Motor neuron (in vitro differentiated cells): ENCODE measurements at regions not wholly inside any gene's neighbourhood (a gene's known extent, or its start where the extent isn't known, plus 50 kb on each side); places are given as distances from the start of the nearest gene placed in this dataset.

ENCODE experiments used
- ATAC-seq, 8 experiments: fragments of 200-7000 bp; cut with Tn5 transposase; replicated peaks in 6 of 8; 2 replicates each; pipeline ENCODE4 v1.8.0; 2021; ENCODE audit warnings: mild to moderate bottlenecking in 8 of 8, moderate library complexity in 8 of 8
- H3K27ac ChIP-seq, 2 donors: fragments of 250-450 bp; sonication (Bioruptor Pico); 2 replicates each; pipeline ENCODE4 v1.9.0; 2021; ENCODE audit warnings: antibody characterized with exemption in 2 of 2, mild to moderate bottlenecking in 2 of 2, moderate library complexity in 1 of 2
- H3K4me1 ChIP-seq, 2 donors: fragments of 250-450 bp; sonication (Bioruptor Pico); replicated peaks in 1 of 2; 2 replicates each; pipeline ENCODE4 v1.6.1; 2021; ENCODE audit warnings: antibody characterized with exemption in 2 of 2, mild to moderate bottlenecking in 2 of 2, moderate library complexity in 1 of 2
- H3K4me3 ChIP-seq, 5 donors: fragments of 250-450 bp; sonication (Bioruptor Pico); 2 replicates each; pipeline ENCODE4 v1.9.0; 2021; ENCODE audit warnings: antibody characterized with exemption in 5 of 5, mild to moderate bottlenecking in 5 of 5, moderate library complexity in 4 of 5
- WGBS, 10 experiments: fragments of 450-650 bp; shearing (Covaris generic); methylation state at CpG; one replicate each; pipeline ENCODE4 v1.0.0; 2022; 5-methylcytosine and 5-hydroxymethylcytosine counted together
- in situ Hi-C, 9 experiments: fragments of 400-800 bp; cut with MboI; loops; one replicate each; pipeline ENCODE4 v1.15.0; 2021; ENCODE audit warnings: low sequenced_read_pairs in 9 of 9, low pct_unique_long_range_greater_than_20kb in 2 of 9; ENCODE audit not compliant: unreplicated experiment in 9 of 9

- no peaks in the 10 kb centered on the region for H3K4me1 ChIP-seq
- no peak overlapping the region for H3K27ac ChIP-seq
- H3K4me3 ChIP-seq, result no peak overlapping the region
- in situ Hi-C loops, result no loop called here
- ATAC-seq, result no peak
These were observed 107.3 kb upstream of the STT3B start for GRCh38 chr3:31425401-31425800.

- no peak for ATAC-seq
- no peak overlapping the region for H3K4me3 ChIP-seq
- in situ Hi-C loops, result no loop called here
- no peaks in the 10 kb centered on the region for H3K4me1 ChIP-seq
- H3K27ac ChIP-seq, result no peak overlapping the region
- 64 to 100% (median 100%) methylated on average over 1 of the region's 1 CpG for WGBS, 10 experiments
These were observed 105.1 kb upstream of the STT3B start for GRCh38 chr3:31427623-31428022.

- Histone ChIP-seq H3K27ac (no peak overlapping the region), H3K4me1 (no peaks in the 10 kb centered on the region), H3K4me3 (no peak overlapping the region)
- in situ Hi-C loops, result no loop called here
- 77 to 100% (median 100%) methylated on average over 2 of the region's 3 CpGs; no CpG with 5 or more reads in 7 of the 10 experiments for WGBS, 10 experiments
- ATAC-seq, result no peak
These were observed 101.4 kb upstream of the STT3B start for GRCh38 chr3:31431321-31431720.

DNA sequence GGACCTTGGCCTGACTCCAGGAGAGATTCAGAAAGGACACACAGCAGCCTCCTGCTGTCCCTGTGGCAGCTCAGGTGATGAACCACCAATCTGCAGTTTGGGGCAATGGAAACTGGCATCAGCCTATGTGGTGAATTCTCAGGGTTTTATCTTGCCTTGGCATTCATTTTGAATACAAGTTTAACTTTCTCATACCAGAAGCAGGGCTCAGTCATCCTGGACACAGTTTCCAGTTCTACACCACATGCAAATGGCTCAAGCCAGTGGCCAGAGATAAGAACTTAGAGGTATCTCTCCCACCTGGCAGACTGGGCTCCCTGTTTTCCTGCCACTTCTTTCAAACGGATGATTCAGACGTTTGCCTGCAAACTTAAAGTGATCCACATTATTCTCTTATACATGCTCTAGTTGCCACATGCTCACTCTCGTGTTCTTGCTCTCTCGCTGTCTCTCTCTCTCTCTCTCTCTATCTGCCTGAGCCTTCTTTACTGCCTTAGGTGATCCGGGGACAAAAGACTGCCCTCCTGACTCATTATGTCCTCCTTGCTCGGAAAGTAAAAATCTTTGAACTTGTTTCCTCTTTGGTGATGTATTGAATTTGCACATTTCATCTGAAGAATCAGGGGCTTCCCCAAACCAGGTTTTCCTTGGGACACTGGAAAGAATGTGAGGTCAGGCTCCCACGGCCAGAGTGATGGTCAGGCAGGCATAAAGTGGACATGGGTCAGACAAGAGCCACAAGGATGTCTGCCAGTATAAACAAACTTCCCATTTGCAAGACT is 99.6 kb upstream of the STT3B start:
- Histone ChIP-seq H3K27ac (no peak overlapping the region), H3K4me1 (no peaks in the 10 kb centered on the region), H3K4me3 (no peak overlapping the region)
- ATAC-seq, result peak in 2 of 8 experiments; percentile 24 to 62
- WGBS, 10 experiments, result 32 to 100% (median 85%) methylated on average over 1 to 7 of the region's 7 CpGs; no CpG with 5 or more reads in 2 of the 10 experiments
- in situ Hi-C loops, result no loop called here

GRCh38 chr3:31433679-31433992 is 99.1 kb upstream of the STT3B start:
- in situ Hi-C loops, result no loop called here
- no peaks in the 10 kb centered on the region for H3K4me1 ChIP-seq
- no peak overlapping the region for H3K4me3 ChIP-seq
- peak in 1 of 8 experiments; percentile 23 for ATAC-seq
- H3K27ac ChIP-seq, result no peak overlapping the region

- Histone ChIP-seq H3K4me3 (no peak overlapping the region), H3K4me1 (peaks cover 0 to 6% of the 10 kb centered on the region in 2 donors), H3K27ac (no peak overlapping the region)
- 0 to 60% (median 57%) methylated on average over 1 of the region's 1 CpG; no CpG with 5 or more reads in 4 of the 10 experiments for WGBS, 10 experiments
- ATAC-seq, result no peak
- in situ Hi-C loops, result no loop called here
These were observed 97.9 kb upstream of the STT3B start for GRCh38 chr3:31434819-31435218.

GRCh38 chr3:31436830-31437229 is 95.9 kb upstream of the STT3B start:
- Histone ChIP-seq H3K4me3 (no peak overlapping the region), H3K4me1 (peaks cover 0 to 13% of the 10 kb centered on the region in 2 donors), H3K27ac (no peak overlapping the region)
- ATAC-seq, result no peak
- in situ Hi-C loops, result no loop called here
- WGBS, 10 experiments, result 0 to 100% (median 61%) methylated on average over 1 of the region's 1 CpG; no CpG with 5 or more reads in 6 of the 10 experiments

DNA sequence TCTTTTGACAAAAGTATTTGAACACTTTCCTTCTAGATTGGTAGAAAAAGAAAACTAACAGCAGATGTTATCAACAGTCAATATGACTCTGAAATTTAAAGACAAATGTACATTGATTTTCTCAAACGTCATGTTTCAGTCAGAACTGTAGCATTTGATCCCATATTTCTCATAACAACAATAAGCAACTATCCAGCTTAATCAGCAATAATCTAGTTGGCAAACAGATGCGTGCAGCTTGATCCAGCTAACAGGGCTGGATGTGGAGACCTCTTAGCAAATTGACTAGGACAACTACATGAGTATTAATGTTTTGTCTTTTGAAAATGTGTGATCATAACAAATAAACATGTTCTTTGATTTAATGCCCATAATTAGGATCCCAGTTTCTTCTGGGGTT is 94.0 kb upstream of the STT3B start:
- in situ Hi-C loops, result no loop called here
- ATAC-seq, result no peak
- Histone ChIP-seq H3K4me3 (no peak overlapping the region), H3K4me1 (peaks cover 0 to 13% of the 10 kb centered on the region in 2 donors), H3K27ac (no peak overlapping the region)
- WGBS, 10 experiments, result 0 to 100% (median 63%) methylated on average over 1 to 2 of the region's 2 CpGs

- Histone ChIP-seq H3K4me1 (peaks cover 0 to 13% of the 10 kb centered on the region in 2 donors), H3K27ac (no peak overlapping the region), H3K4me3 (no peak overlapping the region)
- 17 to 57% (median 31%) methylated on average over 1 to 3 of the region's 3 CpGs; no CpG with 5 or more reads in 2 of the 10 experiments for WGBS, 10 experiments
- in situ Hi-C loops, result no loop called here
- peak in 2 of 8 experiments; percentile 81 to 82 for ATAC-seq
These were observed 92.6 kb upstream of the STT3B start for GRCh38 chr3:31439890-31440750.

DNA sequence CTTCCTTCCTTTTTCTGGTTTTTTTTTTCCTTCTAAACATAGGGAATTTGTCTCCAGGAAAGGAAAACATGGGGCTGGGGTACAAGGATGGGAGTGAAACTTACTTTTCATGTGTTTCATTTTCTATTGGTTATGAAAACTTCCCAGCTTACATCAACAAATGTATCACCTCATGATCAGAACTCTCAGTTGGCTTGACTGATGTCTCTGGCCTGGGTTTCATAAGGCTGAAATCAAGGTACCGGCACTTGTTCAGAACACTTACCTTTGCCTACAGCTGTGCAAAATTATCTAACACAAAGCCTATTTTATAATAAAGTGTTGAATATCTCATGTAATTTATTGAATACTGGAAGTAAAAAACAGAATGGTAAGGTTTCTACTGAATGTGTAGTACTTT is 91.8 kb upstream of the STT3B start:
- WGBS, 10 experiments, result 40 to 100% (median 100%) methylated on average over 1 of the region's 1 CpG; no CpG with 5 or more reads in 3 of the 10 experiments
- Histone ChIP-seq H3K4me1 (peaks cover 0 to 13% of the 10 kb centered on the region in 2 donors), H3K4me3 (no peak overlapping the region), H3K27ac (no peak overlapping the region)
- in situ Hi-C loops, result no loop called here
- no peak for ATAC-seq

DNA sequence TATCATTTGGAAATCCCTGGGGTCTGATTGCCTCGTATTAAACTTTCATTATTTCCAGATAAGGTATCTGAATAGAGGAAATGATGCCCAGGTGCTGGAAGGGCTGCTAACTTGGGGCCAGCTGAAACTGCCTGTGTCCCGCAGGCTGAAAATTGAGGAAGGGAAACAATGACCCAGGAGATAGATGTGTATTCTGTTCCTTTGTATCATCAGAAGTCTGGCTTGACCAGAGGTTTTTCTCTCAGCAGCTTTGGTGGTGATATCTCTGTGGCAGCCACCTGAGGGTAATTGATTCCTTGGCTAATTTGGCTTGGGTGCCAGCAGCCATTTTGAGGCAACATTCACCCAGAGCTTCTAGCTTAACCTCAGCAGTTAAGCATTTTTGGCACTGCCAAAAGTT is 90.0 kb upstream of the STT3B start:
- ATAC-seq, result no peak
- no peak overlapping the region for H3K4me3 ChIP-seq
- H3K27ac ChIP-seq, result no peak overlapping the region
- peaks cover 0 to 13% of the 10 kb centered on the region in 2 donors for H3K4me1 ChIP-seq
- WGBS, 10 experiments, result 50 to 100% (median 100%) methylated on average over 1 to 2 of the region's 2 CpGs; no CpG with 5 or more reads in 3 of the 10 experiments
- in situ Hi-C loops, result no loop called here

GRCh38 chr3:31444220-31445142 is 88.2 kb upstream of the STT3B start:
- Histone ChIP-seq H3K4me1 (peaks cover 0 to 10% of the 10 kb centered on the region in 2 donors), H3K27ac (no peak overlapping the region), H3K4me3 (no peak overlapping the region)
- 68 to 100% (median 86%) methylated on average over 1 to 6 of the region's 6 CpGs; no CpG with 5 or more reads in 2 of the 10 experiments for WGBS, 10 experiments
- ATAC-seq, result no peak
- in situ Hi-C loops, result no loop called here

DNA sequence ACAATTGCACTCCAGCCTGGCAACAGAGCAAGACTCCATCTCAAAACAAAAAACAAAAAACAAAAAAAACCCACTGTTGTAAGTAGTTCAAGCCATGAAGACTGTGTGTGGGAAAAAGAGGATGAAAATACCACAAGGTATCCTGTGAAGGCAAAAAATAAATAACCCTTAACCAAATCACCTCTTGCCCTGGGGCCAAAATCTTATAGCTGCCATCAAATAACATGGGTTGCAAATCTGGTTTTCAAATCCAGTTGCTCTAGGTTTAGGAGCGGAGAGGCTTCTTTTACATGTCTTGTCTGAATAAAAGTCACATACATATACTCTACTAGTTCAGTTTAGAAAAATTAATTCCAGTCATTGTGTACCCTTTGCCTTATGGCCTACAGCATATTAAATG is 87.0 kb upstream of the STT3B start:
- H3K4me3 ChIP-seq, result no peak overlapping the region
- in situ Hi-C loops, result no loop called here
- no peak for ATAC-seq
- 80 to 100% (median 94%) methylated on average over 1 of the region's 1 CpG; no CpG with 5 or more reads in 2 of the 10 experiments for WGBS, 10 experiments
- H3K4me1 ChIP-seq, result no peaks in the 10 kb centered on the region
- H3K27ac ChIP-seq, result no peak overlapping the region
